ENCODE measurements at regions not wholly inside any gene's neighbourhood (a gene's known extent, or its start where the extent isn't known, plus 50 kb on each side); places are given as distances from the start of the nearest gene placed in this dataset.

DNA sequence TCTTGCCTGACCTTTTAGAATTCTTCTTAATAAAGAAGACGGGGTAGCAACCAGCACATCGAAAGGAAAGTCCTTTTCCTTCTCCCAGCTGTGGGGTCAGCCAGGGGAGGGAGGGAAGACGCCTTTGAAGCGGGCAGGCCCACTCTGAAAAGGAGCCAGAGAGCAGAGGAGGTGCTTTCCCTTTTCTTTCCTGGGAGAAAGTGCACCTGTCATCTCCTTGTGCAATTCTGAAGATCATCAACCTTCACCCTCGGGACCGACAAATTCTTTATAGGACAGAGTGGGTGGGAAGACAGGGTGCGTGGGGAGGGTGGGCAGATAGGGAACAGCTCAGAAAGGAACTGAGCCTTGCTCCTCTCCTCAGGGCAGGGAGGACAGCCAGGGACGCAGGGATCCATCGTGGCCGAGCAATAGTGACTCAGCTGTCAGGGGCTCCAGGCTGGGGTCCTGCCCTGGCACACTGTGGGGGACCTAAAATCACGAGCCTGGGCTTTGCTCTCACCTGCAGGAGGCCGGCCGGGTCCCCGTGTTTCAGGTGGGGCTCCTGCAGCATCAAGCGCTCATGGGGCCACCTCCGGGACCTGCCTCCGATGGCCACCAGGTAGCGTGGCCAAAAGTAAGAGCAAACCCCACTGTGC lies 141.0 kb downstream of the OLFM1 start:
- TF ChIP-seq CTCF (conservative IDR thresholded peaks at IDR 0.05; ENCODE audit: low read length) (no peak), EZH2phosphoT487 (IDR thresholded peaks at IDR 0.05; ENCODE audit: borderline replicate concordance) (no peak)

Data from Loucy (cell line).